ENCODE measurements at regions not wholly inside any gene's neighbourhood (a gene's known extent, or its start where the extent isn't known, plus 50 kb on each side); places are given as distances from the start of the nearest gene placed in this dataset.
"Not testable (repeated sequence)": the region's sequence is repeated elsewhere in the genome, so short reads cannot be mapped to it uniquely, and the experiment has no call there.

GRCh38 chr3:168738527-168739325 is 643.0 kb upstream of the GOLIM4 start:
- DNase-seq: no peak

- DNase-seq: no peak
Measured at GRCh38 chr3:168736202-168736601, 640.5 kb upstream of the GOLIM4 start.

- DNase-seq: no peak
Measured at GRCh38 chr3:168730073-168730472, 634.3 kb upstream of the GOLIM4 start.

- DNase-seq: peak; percentile 62
Measured at GRCh38 chr3:168722091-168722490, 626.4 kb upstream of the GOLIM4 start.

- no peak for DNase-seq
Measured at GRCh38 chr3:168714609-168715240, 619.0 kb upstream of the GOLIM4 start.

GRCh38 chr3:168709073-168709472 is 613.3 kb upstream of the GOLIM4 start:
- DNase-seq: no peak

GRCh38 chr3:168707900-168708299 is 612.2 kb upstream of the GOLIM4 start:
- no peak for DNase-seq

GRCh38 chr3:168705412-168705811 is 609.7 kb upstream of the GOLIM4 start:
- DNase-seq: no peak

- DNase-seq: no peak
Measured at GRCh38 chr3:168696051-168696450, 600.3 kb upstream of the GOLIM4 start.

- DNase-seq: no peak
Measured at GRCh38 chr3:168693870-168694269, 598.1 kb upstream of the GOLIM4 start.

- no peak for DNase-seq
Measured at GRCh38 chr3:168688267-168688666, 592.5 kb upstream of the GOLIM4 start.

- no peak for DNase-seq
Measured at GRCh38 chr3:168684519-168684918, 588.8 kb upstream of the GOLIM4 start.

- DNase-seq: no peak
Measured at GRCh38 chr3:168678730-168679129, 583.0 kb upstream of the GOLIM4 start.

GRCh38 chr3:168671091-168671490 is 575.4 kb upstream of the GOLIM4 start:
- DNase-seq: no peak

GRCh38 chr3:168660879-168661657 is 565.3 kb upstream of the GOLIM4 start:
- not testable (repeated sequence) for DNase-seq

GRCh38 chr3:168659015-168659414 is 563.3 kb upstream of the GOLIM4 start:
- DNase-seq: peak; percentile 0

GRCh38 chr3:168655611-168656010 is 559.9 kb upstream of the GOLIM4 start:
- no peak for DNase-seq

GRCh38 chr3:168654700-168655099 is 559.0 kb upstream of the GOLIM4 start:
- DNase-seq: no peak

GRCh38 chr3:168653255-168653654 is 557.5 kb upstream of the GOLIM4 start:
- no peak for DNase-seq

- no peak for DNase-seq
Measured at GRCh38 chr3:168648321-168648720, 552.6 kb upstream of the GOLIM4 start.

- no peak for DNase-seq
Measured at GRCh38 chr3:168647582-168647981, 551.9 kb upstream of the GOLIM4 start.

- no peak for DNase-seq
Measured at GRCh38 chr3:168645180-168645579, 549.5 kb upstream of the GOLIM4 start.

GRCh38 chr3:168628549-168628948 is 532.8 kb upstream of the GOLIM4 start:
- DNase-seq: no peak

GRCh38 chr3:168625477-168625876 is 529.8 kb upstream of the GOLIM4 start:
- no peak for DNase-seq
